IMR-90 (cell line): ENCODE measurements at regions not wholly inside any gene's neighbourhood (a gene's known extent, or its start where the extent isn't known, plus 50 kb on each side); places are given as distances from the start of the nearest gene placed in this dataset.

Experiments
- ATAC-seq: fragments of 200-7000 bp; cut with Tn5 transposase; 2 replicates; pipeline ENCODE4 v1.9.1; 2020; ENCODE audit warnings: low read depth, mild to moderate bottlenecking, moderate library complexity
- BruUV-seq: library from RNA; stranded (reverse); fragments of 400-500 nt; replicated peaks from 2 replicates; lab custom pipeline; 2021; lab: Mats Ljungman, UMichigan
- CTCF ChIA-PET: fragments of 300-600 bp; formaldehyde crosslinking; extraction: SDS; loops from one replicate; lab custom pipeline; 2021; ENCODE audit warnings: antibody characterized with exemption; lab: Yijun Ruan, JAX
- POLR2A ChIA-PET: fragments of 300-600 bp; sonication (Branson Sonifier 250); formaldehyde crosslinking; loops from one replicate; lab custom pipeline; 2022; ENCODE audit warnings: antibody characterized with exemption; ENCODE audit not compliant: unreplicated experiment; lab: Charles Lee
- DNase-seq: peaks from one replicate; pipeline ENCODE4 v3.0.0; 2013
- H2AFZ ChIP-seq: replicated peaks from 2 replicates; pipeline ENCODE3; 2013; ENCODE audit warnings: low read length, mild to moderate bottlenecking; ENCODE audit not compliant: poor library complexity
- H2AK5ac ChIP-seq: 2 replicates; pipeline ENCODE4 v1.6.1; 2013; ENCODE audit warnings: low read depth, low read length, inconsistent platforms
- H2AK9ac ChIP-seq: replicated peaks from 2 replicates; pipeline ENCODE3; 2013; ENCODE audit warnings: mild to moderate bottlenecking, low read depth, low read length, moderate library complexity; ENCODE audit not compliant: poor library complexity
- H2BK120ac ChIP-seq: 2 replicates; pipeline ENCODE4 v1.6.1; 2013; ENCODE audit warnings: low read depth, low read length, inconsistent platforms
- H2BK15ac ChIP-seq: 3 replicates; pipeline ENCODE4 v1.6.1; 2013; ENCODE audit warnings: low read depth, low read length, inconsistent platforms
- H2BK20ac ChIP-seq: 2 replicates; pipeline ENCODE4 v1.6.1; 2013; ENCODE audit warnings: low read depth, mild to moderate bottlenecking, inconsistent platforms, low read length, moderate library complexity
- H2BK5ac ChIP-seq: 2 replicates; pipeline ENCODE4 v1.6.1; 2013; ENCODE audit warnings: mild to moderate bottlenecking, low read depth, low read length, inconsistent platforms; ENCODE audit not compliant: poor library complexity, severe bottlenecking
- H3K14ac ChIP-seq: replicated peaks from 2 replicates; pipeline ENCODE4 v1.6.1; 2013; ENCODE audit warnings: low read depth, low read length, inconsistent platforms
- H3K18ac ChIP-seq: 2 replicates; pipeline ENCODE4 v1.6.1; 2013; ENCODE audit warnings: low read depth, low read length, control low read depth
- H3K23ac ChIP-seq: 2 replicates; pipeline ENCODE4 v1.6.1; 2013; ENCODE audit warnings: low read depth, low read length, inconsistent platforms
- H3K27ac ChIP-seq: 2 replicates; pipeline ENCODE4 v1.5.1; 2013; ENCODE audit warnings: mild to moderate bottlenecking, control low read depth, low read length; ENCODE audit not compliant: insufficient read depth
- H3K27me3 ChIP-seq: 2 replicates; pipeline ENCODE4 v1.6.1; 2013; ENCODE audit warnings: low read length; ENCODE audit not compliant: control insufficient read depth, insufficient read depth
- H3K36me3 ChIP-seq: 2 replicates; pipeline ENCODE4 v1.6.1; 2013; ENCODE audit warnings: low read length, mixed read lengths; ENCODE audit not compliant: control insufficient read depth, insufficient read depth
- H3K4ac ChIP-seq: 2 replicates; pipeline ENCODE4 v1.6.1; 2013; ENCODE audit warnings: low read depth, low read length, inconsistent platforms
- H3K4me1 ChIP-seq: 2 replicates; pipeline ENCODE4 v1.6.1; 2013; ENCODE audit warnings: low read length, mixed read lengths; ENCODE audit not compliant: control insufficient read depth, insufficient read depth
- H3K4me2 ChIP-seq: 2 replicates; pipeline ENCODE4 v1.6.1; 2013; ENCODE audit warnings: low read depth, mild to moderate bottlenecking, control low read depth, low read length, moderate library complexity
- H3K4me3 ChIP-seq: 2 replicates; pipeline ENCODE4 v1.5.1; 2013; ENCODE audit warnings: low read depth, mild to moderate bottlenecking, control low read depth, low read length, moderate library complexity; ENCODE audit not compliant: insufficient read depth
- H3K56ac ChIP-seq: 2 replicates; pipeline ENCODE4 v1.6.1; 2013; ENCODE audit warnings: low read length, inconsistent platforms; ENCODE audit not compliant: insufficient read depth; ENCODE audit errors: extremely low read depth
- H3K79me1 ChIP-seq, 2 experiments: 2 replicates each; pipeline ENCODE4 v1.6.1; 2013; ENCODE audit warnings: low read length in 2 of 2, inconsistent platforms in 1 of 2, low read depth in 1 of 2
- H3K9ac ChIP-seq: 2 replicates; pipeline ENCODE4 v1.6.1; 2013; ENCODE audit warnings: low read depth, low read length, control low read depth
- H3K9me1 ChIP-seq: 2 replicates; pipeline ENCODE4 v1.6.1; 2013; ENCODE audit warnings: low read length, inconsistent platforms; ENCODE audit not compliant: insufficient read depth
- H3K9me3 ChIP-seq: 2 replicates; pipeline ENCODE4 v1.6.1; 2013; ENCODE audit warnings: low read length; ENCODE audit not compliant: control insufficient read depth, insufficient read depth
- H4K20me1 ChIP-seq: 2 replicates; pipeline ENCODE4 v1.6.1; 2013; ENCODE audit warnings: low read length, inconsistent platforms; ENCODE audit not compliant: insufficient read depth
- H4K5ac ChIP-seq: 2 replicates; pipeline ENCODE4 v1.6.1; 2013; ENCODE audit warnings: mild to moderate bottlenecking, low read depth, low read length, control low read depth
- H4K8ac ChIP-seq, 2 experiments: 2 replicates each; pipeline ENCODE4 v1.6.1; 2013; ENCODE audit warnings: low read depth in 2 of 2, low read length in 2 of 2, control low read depth in 1 of 2, inconsistent platforms in 1 of 2
- H4K91ac ChIP-seq: 2 replicates; pipeline ENCODE4 v1.6.1; 2013; ENCODE audit warnings: low read depth, low read length, inconsistent platforms; ENCODE audit not compliant: insufficient read depth
- CEBPB ChIP-seq: IDR thresholded peaks from 2 replicates; pipeline ENCODE4 v1.6.1; 2012; ENCODE audit warnings: low read depth, low read length, improper control_type of control experiment
- USF2 ChIP-seq: fragments of 150-350 bp; IDR thresholded peaks from 2 replicates; pipeline ENCODE4 v1.6.1; 2017; ENCODE audit warnings: mild to moderate bottlenecking, antibody characterized with exemption, low read length, low read depth
- WGBS, 2 experiments: methylation state at CpG; one replicate each; pipeline versions ENCODE4 v1.1.5 to v1.1.7; 2013; ENCODE audit warnings: missing lambda C conversion rate in 2 of 2; ENCODE audit not compliant: insufficient read length in 1 of 2; ENCODE audit errors: extremely low coverage in 2 of 2; 5-methylcytosine and 5-hydroxymethylcytosine counted together
- dilution Hi-C: fragments of 300-500 bp; cut with HindIII; formaldehyde crosslinking; loops from one replicate; pipeline ENCODE4 v1.14.3; 2018; ENCODE audit warnings: low sequenced_read_pairs; ENCODE audit not compliant: unreplicated experiment
- in situ Hi-C: fragments of 300-500 bp; cut with MboI; formaldehyde crosslinking; loops from 3 replicates; pipeline ENCODE4 v1.14.3; 2019; ENCODE audit warnings: low sequenced_read_pairs, inconsistent platforms, mixed read lengths
- intact Hi-C: fragments of 100-400 bp; cut with micrococcal nuclease; formaldehyde crosslinking; loops from 2 replicates; pipeline ENCODE4 v1.10.0; 2022

DNA sequence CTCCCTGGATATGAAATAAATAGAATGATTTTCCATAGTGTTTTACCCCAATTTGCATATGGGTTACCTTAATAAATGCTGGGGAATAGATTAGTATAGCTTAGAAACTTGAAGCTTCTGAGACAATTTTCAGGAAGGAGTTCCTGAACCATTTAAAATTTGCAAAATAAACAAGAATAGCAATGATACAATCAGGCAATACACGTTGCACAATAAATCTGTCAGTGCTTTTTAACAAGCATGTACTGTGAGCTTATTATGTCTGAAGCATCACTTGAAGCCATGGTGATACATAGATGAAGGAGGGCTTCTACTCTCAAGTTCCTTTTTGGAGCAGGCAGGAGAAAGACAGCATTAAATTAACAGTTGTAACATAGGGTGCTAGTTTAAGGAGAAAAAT, 84.2 kb upstream of the WDFY3 start:
- intact Hi-C loops = no loop called here

More for the DNA sequence above, 84.2 kb upstream of the WDFY3 start:
- Histone ChIP-seq H4K91ac (no peak overlapping the region), H2BK5ac (no peak overlapping the region), H3K9me3 (no peaks in the 10 kb centered on the region), H3K27me3 (no peaks in the 10 kb centered on the region; the same call in 1 of the 2 replicates), H3K9ac (no peak overlapping the region), H3K23ac (no peak overlapping the region), H4K20me1 (no peaks in the 10 kb centered on the region), H3K9me1 (no peaks in the 10 kb centered on the region), H3K4ac (no peak overlapping the region), H3K36me3 (no peaks in the 10 kb centered on the region), H2AFZ (no peak overlapping the region), H3K4me1 (no peaks in the 10 kb centered on the region), H3K18ac (no peak overlapping the region), H3K4me2 (no peak overlapping the region), H3K79me1 (no peaks in the 10 kb centered on the region), H3K14ac (no peak overlapping the region), H2BK120ac (no peak overlapping the region), H3K4me3 (no peak overlapping the region), H2BK20ac (no peak overlapping the region), H3K56ac (no peak overlapping the region), H4K8ac (no peak overlapping the region), H3K27ac (no peak overlapping the region), H2BK15ac (no peak overlapping the region), H4K5ac (no peak overlapping the region), H2AK9ac (no peak overlapping the region), H2AK5ac (no peak overlapping the region)
- dilution Hi-C loops = no loop called here
- ATAC-seq (no peak), DNase-seq (no peak)
- TF ChIP-seq USF2 (no peak), CEBPB (peak; percentile 17; the same call in 1 of the 2 replicates)
- in situ Hi-C loops = no loop called here
- no TSS peak for BruUV-seq
- ChIA-PET CTCF (no interaction called here), POLR2A (no interaction called here)
- no CpG with 5 or more reads among the region's 1 CpG for WGBS, 2 experiments
